HG02970 (cell line): ENCODE measurements at regions not wholly inside any gene's neighbourhood (a gene's known extent, or its start where the extent isn't known, plus 50 kb on each side); places are given as distances from the start of the nearest gene placed in this dataset.

Source experiments
- ATAC-seq: cut with Tn5 transposase; IDR thresholded peaks from one replicate; pipeline ENCODE4 v1.9.1; 2021; ENCODE audit warnings: mild to moderate bottlenecking, moderate library complexity, moderate number of reproducible peaks; ENCODE audit not compliant: unreplicated experiment, low FRiP score

DNA sequence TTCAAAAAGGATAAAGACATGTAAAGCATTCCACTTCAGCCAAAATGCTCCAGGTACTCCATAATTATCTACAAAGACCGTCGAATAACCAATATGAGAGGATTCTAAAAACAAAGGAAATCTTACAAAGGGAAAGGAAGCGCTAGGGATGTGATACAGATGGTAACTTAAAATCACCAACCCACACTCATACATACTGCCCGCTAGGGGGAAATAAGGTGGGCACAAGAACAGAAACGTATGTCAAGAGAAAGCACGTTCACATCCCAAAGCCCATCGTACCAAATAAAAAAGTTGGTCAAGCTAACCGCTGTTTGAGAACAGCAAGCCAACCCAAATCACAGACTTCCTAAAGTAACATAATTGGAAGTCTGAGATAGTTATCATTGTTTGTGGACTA is 429.4 kb downstream of the SHQ1 start:
- ATAC-seq, result no peak

GRCh38 chr3:72418244-72418643 is 430.0 kb downstream of the SHQ1 start:
- no peak for ATAC-seq

DNA sequence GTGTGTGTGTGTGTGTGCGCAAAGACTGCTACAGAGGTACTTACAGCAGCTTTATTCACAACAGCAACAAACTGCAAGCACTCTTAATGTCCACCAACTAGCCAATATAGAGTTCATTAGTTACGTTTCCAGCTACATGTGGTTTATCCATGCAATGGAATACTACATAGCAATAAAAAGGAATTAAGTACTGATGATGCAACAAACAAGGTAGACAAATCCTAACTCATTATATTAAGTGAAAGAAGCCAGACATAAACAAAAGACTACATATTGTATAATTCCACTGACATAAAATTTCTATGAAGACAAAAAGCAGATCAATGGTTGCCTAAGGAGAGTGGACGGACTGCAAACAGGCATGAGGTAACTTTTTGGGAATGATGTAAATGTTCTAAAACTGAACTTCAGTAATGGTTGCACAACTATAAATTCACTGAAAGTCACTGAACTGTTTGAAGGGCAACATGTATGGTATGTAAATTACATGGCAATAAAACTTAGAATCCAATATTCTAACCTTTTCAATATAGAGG is 433.7 kb downstream of the SHQ1 start:
- no peak for ATAC-seq

- no peak for ATAC-seq
Observed at GRCh38 chr3:72413228-72413627, 435.0 kb downstream of the SHQ1 start.

DNA sequence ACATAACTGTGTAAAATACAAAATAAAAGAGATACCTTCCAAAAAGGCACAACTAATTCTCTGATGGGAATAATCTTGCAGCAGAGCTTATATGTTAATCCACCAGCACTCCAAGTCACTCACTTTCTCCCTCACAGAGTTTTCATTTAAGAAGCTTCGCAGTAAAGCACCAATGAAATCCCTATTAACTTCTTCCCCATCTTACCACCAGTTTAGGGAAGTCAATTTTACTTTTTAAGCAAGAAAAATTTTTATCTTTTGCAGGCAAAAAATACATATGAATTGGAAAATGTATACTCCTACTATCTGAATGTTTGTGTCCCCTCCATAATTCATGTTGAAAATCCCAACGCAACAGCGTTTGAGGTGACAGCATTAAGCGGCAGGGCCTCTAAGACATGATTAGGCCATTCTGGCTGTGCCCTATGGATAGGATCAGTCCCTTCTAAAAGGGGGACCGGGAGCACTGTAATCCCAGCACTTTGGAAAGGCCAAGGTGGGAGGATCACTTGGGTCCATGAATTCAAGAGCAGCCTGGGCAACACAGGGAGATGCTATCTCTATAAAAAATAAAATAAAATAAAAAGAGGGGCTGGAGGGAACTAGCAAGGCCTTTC is 435.8 kb downstream of the SHQ1 start:
- no peak for ATAC-seq

- no peak for ATAC-seq
Observed at GRCh38 chr3:72411843-72412242, 436.4 kb downstream of the SHQ1 start.

DNA sequence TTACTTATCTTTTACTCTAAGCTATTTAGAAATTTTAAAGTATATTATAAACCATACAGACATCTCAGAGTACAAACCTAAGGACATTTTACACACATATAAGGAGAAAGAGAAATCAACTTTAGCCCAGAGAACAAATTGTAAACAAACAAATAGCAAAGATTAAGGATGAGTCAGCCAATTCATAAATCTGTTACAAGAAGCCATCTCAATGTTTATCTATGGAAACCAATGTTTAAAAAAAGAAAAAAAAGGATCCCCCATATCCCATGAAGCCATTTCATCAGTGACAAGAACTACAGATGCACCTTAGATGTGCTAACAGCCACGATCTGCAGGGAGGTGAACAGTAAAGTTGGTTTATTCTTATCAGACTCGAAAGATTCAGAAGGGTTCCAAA is 437.1 kb downstream of the SHQ1 start:
- ATAC-seq, result no peak

DNA sequence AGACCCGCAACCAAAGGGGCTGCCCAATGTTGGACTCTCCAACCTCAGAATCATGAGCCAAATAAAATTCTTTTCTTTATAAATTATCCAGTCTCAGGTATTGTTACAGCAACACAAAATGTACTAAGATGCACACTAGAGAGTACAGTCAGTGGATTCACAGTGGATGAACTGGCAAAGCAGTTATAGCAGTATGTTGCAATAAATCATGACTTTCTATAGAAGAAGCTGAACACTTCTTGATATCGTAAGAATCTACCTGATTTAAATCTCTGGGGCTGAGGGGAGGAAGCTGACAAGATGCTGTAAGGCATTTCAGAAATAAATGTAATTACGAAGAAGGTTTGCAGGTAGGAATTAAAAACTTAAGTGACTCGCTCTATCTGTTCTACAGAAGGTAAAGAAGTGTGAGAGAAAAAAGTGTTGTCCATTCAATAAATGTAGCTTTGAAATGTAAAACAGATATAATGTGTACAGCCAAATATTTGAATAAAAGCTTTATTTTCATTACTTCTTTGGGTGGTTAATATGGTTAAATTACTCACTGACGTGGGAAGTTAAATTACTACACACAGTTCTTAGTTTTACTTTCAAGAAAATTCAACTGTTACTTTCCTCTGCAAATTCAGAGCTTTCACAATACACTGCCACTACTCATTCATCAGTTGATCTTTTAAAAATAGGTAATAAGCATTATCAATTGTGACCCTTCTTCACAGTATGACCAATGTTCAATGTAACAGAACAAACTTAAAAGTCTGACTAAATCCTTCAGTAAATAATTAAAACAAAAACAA is 439.1 kb downstream of the SHQ1 start:
- ATAC-seq, result no peak

DNA sequence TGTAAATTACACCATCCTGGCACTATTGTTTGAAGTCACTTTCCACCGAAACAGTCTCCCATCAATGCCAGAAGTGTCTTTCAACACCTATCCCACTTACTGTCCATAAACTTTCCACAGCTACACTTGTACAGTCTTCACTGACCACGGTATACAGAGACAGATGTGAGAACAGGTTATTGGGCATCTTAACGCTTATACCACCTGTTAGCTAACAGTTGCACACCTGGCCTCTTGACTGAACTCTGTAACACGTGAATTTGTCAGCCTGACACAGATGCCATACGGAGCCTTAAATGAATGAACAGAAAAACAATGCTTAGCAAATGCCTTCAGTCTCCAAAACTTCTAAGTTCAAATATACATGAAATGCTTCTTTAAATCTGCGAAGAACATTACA is 440.5 kb downstream of the SHQ1 start:
- ATAC-seq, result no peak

DNA sequence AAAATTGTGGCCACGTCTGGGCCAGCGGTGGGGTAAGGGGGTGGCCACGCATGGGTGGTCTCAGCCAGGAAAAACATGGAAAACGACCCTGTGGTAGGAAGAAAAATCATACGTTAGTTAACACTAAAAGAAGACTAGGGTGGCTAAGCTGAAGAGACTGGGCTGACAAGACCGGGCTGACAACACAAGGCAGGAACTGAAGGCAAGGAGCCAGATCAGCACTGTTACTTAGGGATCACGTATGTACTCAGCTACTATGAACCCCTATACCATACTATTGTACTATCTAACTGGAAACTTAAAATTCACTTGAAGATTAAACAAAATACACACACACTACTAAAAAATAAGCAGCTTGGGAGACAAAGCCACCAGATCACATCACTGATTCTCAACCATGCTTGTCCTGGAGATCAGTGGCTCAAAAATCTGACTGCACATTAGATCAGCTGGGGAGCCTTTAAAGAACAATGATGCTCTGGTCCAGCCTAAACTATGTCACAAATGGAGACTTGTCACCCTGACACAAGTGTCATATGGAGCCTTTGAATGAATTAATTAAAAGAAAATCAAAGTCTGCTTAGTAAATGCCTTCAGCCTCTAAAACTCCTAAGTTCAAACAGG is 442.2 kb downstream of the SHQ1 start:
- no peak for ATAC-seq

DNA sequence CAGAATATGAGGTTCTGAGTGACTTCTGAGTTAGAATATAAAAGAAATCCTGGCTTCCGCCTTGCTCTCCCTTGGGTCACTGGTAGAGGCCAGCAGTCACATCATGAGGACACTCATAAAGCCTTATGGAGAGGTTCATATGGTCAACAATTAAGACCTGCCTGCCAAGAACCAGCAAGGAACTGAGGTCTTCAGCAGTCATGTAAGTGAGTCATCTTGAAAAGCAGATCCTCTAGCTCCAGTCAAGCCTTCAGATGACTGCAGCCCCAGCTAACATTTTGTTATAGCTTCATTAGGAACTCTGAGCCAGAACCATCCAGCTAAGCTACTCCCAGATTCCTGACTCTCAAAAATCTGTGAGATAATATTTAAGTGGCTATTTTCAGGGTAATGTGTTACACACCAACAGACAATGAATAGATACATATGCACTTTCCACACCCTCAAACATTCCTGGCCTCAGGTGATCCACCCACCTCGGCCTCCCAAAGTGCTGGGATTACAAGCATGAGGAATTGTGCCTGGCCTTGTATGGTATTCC is 447.2 kb downstream of the SHQ1 start:
- no peak for ATAC-seq

GRCh38 chr3:72398781-72399180 is 449.5 kb downstream of the SHQ1 start:
- no peak for ATAC-seq

- ATAC-seq, result no peak
Observed at GRCh38 chr3:72397586-72397985, 450.7 kb downstream of the SHQ1 start.

- ATAC-seq, result no peak
Observed at GRCh38 chr3:72396899-72397298, 451.3 kb downstream of the SHQ1 start.

DNA sequence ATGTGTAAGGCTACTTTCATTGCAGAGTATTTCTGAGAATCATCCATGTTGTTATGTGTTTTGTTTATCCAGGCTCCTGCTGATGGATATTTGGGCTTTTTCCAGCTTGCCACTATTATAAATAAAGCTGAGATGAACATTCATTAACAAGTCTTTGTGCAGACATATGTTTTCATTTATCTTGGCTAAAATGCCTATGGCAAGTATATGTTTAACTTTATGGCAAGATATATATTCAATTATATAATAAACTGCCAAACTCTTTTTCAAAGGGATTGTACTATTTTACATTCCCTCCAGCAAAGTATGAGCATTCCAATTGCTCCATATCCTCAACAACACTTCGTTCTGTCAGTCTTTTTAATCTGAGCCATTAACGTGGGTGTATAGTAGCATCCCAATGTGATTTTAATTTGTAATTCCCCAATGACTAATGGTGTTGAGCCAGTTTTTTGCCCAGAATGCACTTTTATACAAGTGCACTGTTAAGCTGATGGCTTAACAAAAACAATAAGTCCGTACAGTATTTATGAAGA is 452.4 kb downstream of the SHQ1 start:
- ATAC-seq, result no peak

DNA sequence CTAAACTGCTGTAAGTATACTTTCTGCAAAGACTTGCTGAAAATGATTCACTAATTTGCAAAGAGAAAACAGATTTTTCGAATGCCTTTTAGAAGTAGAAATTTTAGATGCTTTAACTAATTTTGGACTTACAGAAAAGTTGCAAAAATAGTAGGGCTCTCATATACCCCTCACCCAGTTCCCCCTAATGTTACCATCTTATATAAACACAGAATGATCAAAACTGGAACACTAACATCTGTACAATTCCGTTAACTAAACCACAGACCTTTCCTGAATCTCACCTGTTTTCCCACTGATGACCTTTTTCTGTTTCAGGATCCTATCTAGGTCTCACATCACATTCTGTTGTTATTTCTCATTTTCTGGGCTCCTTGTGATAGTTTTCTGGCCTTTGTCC is 454.8 kb downstream of the SHQ1 start:
- ATAC-seq, result no peak

DNA sequence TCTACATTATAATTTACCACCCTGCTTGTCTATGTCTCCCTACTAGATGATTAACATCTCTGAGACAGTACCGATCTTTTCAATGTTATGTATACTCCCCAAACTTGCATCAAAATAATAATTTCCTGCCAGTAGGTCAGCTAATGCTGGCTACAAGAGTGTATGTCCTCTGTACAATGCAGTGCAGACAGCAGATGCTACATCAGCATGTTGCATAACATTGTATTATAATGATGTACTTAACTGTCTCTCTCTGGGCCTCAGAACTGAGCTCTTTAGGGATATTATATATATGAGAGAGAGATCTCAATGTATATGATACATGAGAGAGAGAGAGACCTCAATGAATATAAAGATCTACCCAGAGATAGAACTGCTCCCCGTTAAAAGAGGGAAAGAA is 456.6 kb downstream of the SHQ1 start:
- ATAC-seq, result no peak

GRCh38 chr3:72390841-72391240 is 457.4 kb downstream of the SHQ1 start:
- ATAC-seq, result no peak

DNA sequence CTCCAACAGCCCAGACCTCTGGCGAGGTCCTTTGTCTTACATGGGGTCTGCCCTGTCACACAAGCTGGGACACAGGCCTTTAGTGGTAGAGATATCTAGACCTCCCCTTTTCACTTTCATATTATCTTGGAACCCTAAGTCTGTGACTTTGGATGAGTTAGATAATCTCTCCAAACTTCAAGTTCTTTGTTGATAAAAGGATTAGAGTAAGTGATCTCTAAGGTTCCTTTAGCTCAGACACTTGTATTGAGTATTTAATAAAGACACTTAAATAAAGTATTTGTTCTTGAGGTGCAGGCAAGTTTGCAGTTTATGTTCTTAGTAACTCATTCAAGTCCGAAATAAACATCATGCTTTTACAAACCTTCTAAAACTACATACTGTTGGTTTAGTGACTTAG is 459.6 kb downstream of the SHQ1 start:
- ATAC-seq, result no peak

GRCh38 chr3:72388117-72388516 is 460.1 kb downstream of the SHQ1 start:
- no peak for ATAC-seq
